GM12891 (cell line): ENCODE measurements at regions not wholly inside any gene's neighbourhood (a gene's known extent, or its start where the extent isn't known, plus 50 kb on each side); places are given as distances from the start of the nearest gene placed in this dataset.

Experiments used
- POLR2A ChIP-seq: IDR thresholded peaks from 2 replicates; pipeline ENCODE4 v1.6.1; 2011; ENCODE audit warnings: low read depth, low read length, control low read depth
- POLR2AphosphoS5 ChIP-seq: IDR thresholded peaks from 2 replicates; pipeline ENCODE4 v1.6.1; 2011; ENCODE audit warnings: low read depth, low read length, control low read depth
- SPI1 ChIP-seq: IDR thresholded peaks from 2 replicates; pipeline ENCODE4 v1.6.1; 2011; ENCODE audit warnings: low read depth, low read length, control low read depth

DNA sequence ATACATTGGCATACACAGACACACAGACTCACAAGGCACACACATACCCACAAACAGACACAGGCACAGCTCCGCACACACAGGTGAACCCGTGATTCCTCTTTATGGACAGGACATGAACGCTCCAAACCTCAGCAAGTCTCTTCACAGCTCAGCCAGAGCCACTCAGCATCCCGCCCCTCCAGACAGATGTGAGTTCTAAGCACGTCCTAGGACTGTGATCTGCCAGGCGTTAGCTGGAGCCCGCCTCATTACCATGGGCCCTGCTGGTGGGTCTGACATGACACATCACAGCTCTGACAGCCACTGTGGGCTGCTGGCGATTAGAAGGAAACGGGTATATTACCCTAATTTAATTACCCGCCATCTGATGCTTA is 176.7 kb upstream of the PPP2R2D start:
- TF ChIP-seq POLR2A, result no peak
- no peak for TF ChIP-seq POLR2AphosphoS5
- no peak for TF ChIP-seq SPI1
